ENCODE measurements at regions not wholly inside any gene's neighbourhood (a gene's known extent, or its start where the extent isn't known, plus 50 kb on each side); places are given as distances from the start of the nearest gene placed in this dataset.

- ChIA-PET POLR2A (no interaction called here), CTCF (ENCODE audit: low intra/inter-chr PET ratio, low total read pairs) (no interaction called here)
- Histone ChIP-seq H3K4me3 (replicated peaks in 1 of 3; ENCODE audit: insufficient read depth in 1 of 3, low read depth in 2 of 3, low read length in 3 of 3) (no peak overlapping the region), H3K4me1 (ENCODE audit: insufficient read depth, low read length) (no peaks in the 10 kb centered on the region), H3K4me2 (ENCODE audit: low read depth, low read length) (no peak overlapping the region), H3K79me2 (ENCODE audit: insufficient read depth, low read length) (no peaks in the 10 kb centered on the region), H4K20me1 (ENCODE audit: insufficient read depth, low read length) (no peaks in the 10 kb centered on the region), H2AFZ (ENCODE audit: low read length) (no peak overlapping the region), H3K9me3 (ENCODE audit: low read length) (no peaks in the 10 kb centered on the region), H3K27me3 (ENCODE audit: control insufficient read depth in 1 of 2, insufficient read depth in 2 of 2, low read length in 2 of 2) (peaks cover 0 to 21% of the 10 kb centered on the region in 2 experiments; a peak in 2 of 5 replicates), H3K36me3 (replicated peaks in 1 of 2; ENCODE audit: control insufficient read depth in 1 of 2, insufficient read depth in 2 of 2, low read length in 2 of 2) (no peaks in the 10 kb centered on the region), H3K27ac (ENCODE audit: extremely low read length, insufficient read depth, low read length) (no peak overlapping the region), H3K9ac (ENCODE audit: insufficient read depth, low read depth, low read length) (no peak overlapping the region)
- DNase-seq (ENCODE audit: low spot score) (no peak), ATAC-seq (no peak), FAIRE-seq (no peak)
- in situ Hi-C loops (cut with HindIII; ENCODE audit: extremely low pct_ligation_motif_present, low pct_unique_long_range_greater_than_20kb), result no loop called here
- intact Hi-C loops (cut with micrococcal nuclease; ENCODE audit: unreplicated experiment), result no loop called here
- BruUV-seq (replicated peaks), result no TSS peak
- TF ChIP-seq PAF1 (CRISPR knock-in tag; IDR thresholded peaks at IDR 0.05) (no peak), MED8 (CRISPR knock-in tag; IDR thresholded peaks at IDR 0.05; ENCODE audit: insufficient replicate concordance) (no peak), PLRG1 (conservative IDR thresholded peaks at IDR 0.05) (no peak), NR1H2 (CRISPR knock-in tag; IDR thresholded peaks at IDR 0.05; ENCODE audit: borderline replicate concordance, low read depth) (no peak)
- WGBS (ENCODE audit: low lambda C conversion rate), result 10% methylated on average over 6 of the region's 6 CpGs
These were observed 122.2 kb downstream of the ACKR3 start for GRCh38 chr2:236691799-236692167.

GRCh38 chr2:236692937-236693336, 123.3 kb downstream of the ACKR3 start:
- FAIRE-seq (no peak), ATAC-seq (no peak), DNase-seq (ENCODE audit: low spot score) (no peak)
- no peaks in the 10 kb centered on the region for H3K9me3 ChIP-seq (ENCODE audit: low read length)
- WGBS (ENCODE audit: low lambda C conversion rate), result 22% methylated on average over 7 of the region's 7 CpGs
- POLR2A ChIA-PET, result no interaction called here
- intact Hi-C loops (cut with micrococcal nuclease; ENCODE audit: unreplicated experiment), result no loop called here
- no peaks in the 10 kb centered on the region for H3K36me3 ChIP-seq (replicated peaks in 1 of 2; ENCODE audit: control insufficient read depth in 1 of 2, insufficient read depth in 2 of 2, low read length in 2 of 2)
- no peaks in the 10 kb centered on the region for H3K79me2 ChIP-seq (ENCODE audit: insufficient read depth, low read length)
- H3K4me2 ChIP-seq (ENCODE audit: low read depth, low read length), result no peak overlapping the region
- no peaks in the 10 kb centered on the region for H4K20me1 ChIP-seq (ENCODE audit: insufficient read depth, low read length)
- H3K27ac ChIP-seq (ENCODE audit: extremely low read length, insufficient read depth, low read length), result no peak overlapping the region
- H3K27me3 ChIP-seq (ENCODE audit: control insufficient read depth in 1 of 2, insufficient read depth in 2 of 2, low read length in 2 of 2), result peaks cover 0 to 21% of the 10 kb centered on the region in 2 experiments; a peak in 2 of 5 replicates
- no peak overlapping the region for H2AFZ ChIP-seq (ENCODE audit: low read length)
- in situ Hi-C loops (cut with HindIII; ENCODE audit: extremely low pct_ligation_motif_present, low pct_unique_long_range_greater_than_20kb), result no loop called here
- BruUV-seq (replicated peaks), result no TSS peak
- CTCF ChIA-PET (ENCODE audit: low intra/inter-chr PET ratio, low total read pairs), result no interaction called here
- H3K4me1 ChIP-seq (ENCODE audit: insufficient read depth, low read length), result no peaks in the 10 kb centered on the region
- H3K4me3 ChIP-seq (replicated peaks in 1 of 3; ENCODE audit: insufficient read depth in 1 of 3, low read depth in 2 of 3, low read length in 3 of 3), result no peak overlapping the region
- no peak overlapping the region for H3K9ac ChIP-seq (ENCODE audit: insufficient read depth, low read depth, low read length)
- TF ChIP-seq POLR2G (IDR thresholded peaks at IDR 0.05; ENCODE audit: low read depth, low read length) (no peak), HHEX (CRISPR knock-in tag; IDR thresholded peaks at IDR 0.05) (no peak), ZNF468 (CRISPR knock-in tag; IDR thresholded peaks at IDR 0.05) (no peak), SIN3A (IDR thresholded peaks at IDR 0.05; ENCODE audit: borderline replicate concordance, low read depth, low read length) (no peak), ZNF687 (CRISPR knock-in tag; IDR thresholded peaks at IDR 0.05) (no peak), TFDP1 (CRISPR knock-in tag; IDR thresholded peaks at IDR 0.05; ENCODE audit: borderline replicate concordance) (no peak)

Measured in HepG2 (cell line).